Left hindlimb (tissue), 1 donor: ENCODE measurements at regions not wholly inside any gene's neighbourhood (a gene's known extent, or its start where the extent isn't known, plus 50 kb on each side); places are given as distances from the start of the nearest gene placed in this dataset.
"Not testable (repeated sequence)": the region's sequence is repeated elsewhere in the genome, so short reads cannot be mapped to it uniquely, and the experiment has no call there.

Experiments used
- DNase-seq: peaks from one replicate; pipeline ENCODE4 v3.0.0-alpha.2; 2018

- no peak for DNase-seq
Measured at GRCh38 chr5:101721543-101721942, 574.5 kb downstream of the SLCO4C1 start.

- DNase-seq = no peak
Measured at GRCh38 chr5:101720033-101720432, 576.1 kb downstream of the SLCO4C1 start.

GRCh38 chr5:101717721-101718120, 578.4 kb downstream of the SLCO4C1 start:
- DNase-seq = no peak

- DNase-seq = no peak
Measured at GRCh38 chr5:101716941-101717340, 579.1 kb downstream of the SLCO4C1 start.

- not testable (repeated sequence) for DNase-seq
Measured at GRCh38 chr5:101715790-101716189, 580.3 kb downstream of the SLCO4C1 start.

- DNase-seq = no peak
Measured at GRCh38 chr5:101689306-101689705, 606.8 kb downstream of the SLCO4C1 start.

GRCh38 chr5:101688156-101688555, 607.9 kb downstream of the SLCO4C1 start:
- no peak for DNase-seq

- no peak for DNase-seq
Measured at GRCh38 chr5:101687349-101687985, 608.6 kb downstream of the SLCO4C1 start.

- DNase-seq = no peak
Measured at GRCh38 chr5:101686536-101687157, 609.4 kb downstream of the SLCO4C1 start.

GRCh38 chr5:101679816-101680215, 616.3 kb downstream of the SLCO4C1 start:
- no peak for DNase-seq

GRCh38 chr5:101678481-101679193, 617.4 kb downstream of the SLCO4C1 start:
- peak; percentile 54 for DNase-seq

GRCh38 chr5:101677961-101678360, 618.1 kb downstream of the SLCO4C1 start:
- no peak for DNase-seq

GRCh38 chr5:101676646-101677045, 619.4 kb downstream of the SLCO4C1 start:
- DNase-seq = no peak

- no peak for DNase-seq
Measured at GRCh38 chr5:101675510-101676219, 620.4 kb downstream of the SLCO4C1 start.

GRCh38 chr5:101673120-101673519, 623.0 kb downstream of the SLCO4C1 start:
- DNase-seq = no peak

- DNase-seq = no peak
Measured at GRCh38 chr5:101664071-101664791, 631.9 kb downstream of the SLCO4C1 start.

GRCh38 chr5:101663543-101663942, 632.5 kb downstream of the SLCO4C1 start:
- DNase-seq = no peak

GRCh38 chr5:101662263-101662662, 633.8 kb downstream of the SLCO4C1 start:
- DNase-seq = no peak

- no peak for DNase-seq
Measured at GRCh38 chr5:101658433-101658832, 637.7 kb downstream of the SLCO4C1 start.

- no peak for DNase-seq
Measured at GRCh38 chr5:101653996-101654395, 642.1 kb downstream of the SLCO4C1 start.

GRCh38 chr5:101647861-101648260, 648.2 kb downstream of the SLCO4C1 start:
- no peak for DNase-seq

- DNase-seq = no peak
Measured at GRCh38 chr5:101643794-101644193, 652.3 kb downstream of the SLCO4C1 start.

- DNase-seq = no peak
Measured at GRCh38 chr5:101637599-101637998, 658.5 kb downstream of the SLCO4C1 start.
